Ascending aorta (tissue), 2 donors: ENCODE measurements at regions not wholly inside any gene's neighbourhood (a gene's known extent, or its start where the extent isn't known, plus 50 kb on each side); places are given as distances from the start of the nearest gene placed in this dataset.
"Not testable (repeated sequence)": the region's sequence is repeated elsewhere in the genome, so short reads cannot be mapped to it uniquely, and the experiment has no call there.

Source experiments
- DNase-seq, 2 donors: peaks; one replicate each; pipeline ENCODE4 v3.0.0-alpha.2; 2019; ENCODE audit warnings: low spot score in 2 of 2
- H3K27ac ChIP-seq, 2 donors: fragments of 200-600 bp; sonication (generic); one replicate each; pipeline ENCODE4 v1.5.1; 2016 to 2017; ENCODE audit warnings: mild to moderate bottlenecking in 1 of 2
- H3K27me3 ChIP-seq: fragments of 200-600 bp; sonication (generic); one replicate; pipeline ENCODE4 v1.5.1; 2017
- H3K36me3 ChIP-seq, 2 donors: fragments of 200-600 bp; sonication (generic); one replicate each; pipeline ENCODE4 v1.5.1; 2016
- H3K4me1 ChIP-seq, 2 donors: fragments of 200-600 bp; sonication (generic); one replicate each; pipeline ENCODE4 v1.5.1; 2016 to 2017; ENCODE audit warnings: mild to moderate bottlenecking in 1 of 2
- H3K4me3 ChIP-seq, 2 donors: fragments of 200-600 bp; sonication (generic); one replicate each; pipeline ENCODE4 v1.5.1; 2016 to 2017; ENCODE audit warnings: mild to moderate bottlenecking in 1 of 2
- H3K9me3 ChIP-seq, 2 donors: fragments of 200-600 bp; sonication (generic); one replicate each; pipeline ENCODE4 v1.5.1; 2016
- CTCF ChIP-seq, 3 experiments: fragments of 200-600 bp in 2 of 3; fragments of 450-650 bp in 1 of 3; sonication (generic) in 2 of 3; IDR thresholded peaks; one replicate each; pipeline ENCODE4 v1.5.1; 2016 to 2019; ENCODE audit warnings: antibody characterized with exemption in 3 of 3, mild to moderate bottlenecking in 1 of 3, moderate library complexity in 1 of 3
- intact Hi-C: fragments of 100-400 bp; cut with DNase I; formaldehyde crosslinking; loops from one replicate; pipeline ENCODE4 v1.15.1; 2023

GRCh38 chr6:141829566-141830360 lies 303.0 kb upstream of the GJE1 start:
- no peak for TF ChIP-seq CTCF (IDR thresholded peaks at IDR 0.05)
- intact Hi-C loops: no loop called here

GRCh38 chr6:141824350-141824749 lies 308.4 kb upstream of the GJE1 start:
- no peak for DNase-seq
- Histone ChIP-seq H3K27ac (no peak overlapping the region), H3K4me3 (no peak overlapping the region), H3K4me1 (no peaks in the 10 kb centered on the region), H3K9me3 (no peaks in the 10 kb centered on the region), H3K27me3 (no peaks in the 10 kb centered on the region), H3K36me3 (no peaks in the 10 kb centered on the region)
- no peak for TF ChIP-seq CTCF (IDR thresholded peaks at IDR 0.05)
- intact Hi-C loops: no loop called here

More at GRCh38 chr6:141829566-141830360, 303.0 kb upstream of the GJE1 start:
- Histone ChIP-seq H3K4me1 (no peaks in the 10 kb centered on the region), H3K36me3 (no peaks in the 10 kb centered on the region), H3K27ac (no peak overlapping the region), H3K9me3 (no peaks in the 10 kb centered on the region), H3K27me3 (no peaks in the 10 kb centered on the region), H3K4me3 (no peak overlapping the region)
- DNase-seq: no peak

GRCh38 chr6:141815039-141815438 lies 317.7 kb upstream of the GJE1 start:
- DNase-seq, H3K9me3 ChIP-seq, H3K36me3 ChIP-seq, H3K27me3 ChIP-seq, H3K4me1 ChIP-seq, intact Hi-C loops, H3K4me3 ChIP-seq, H3K27ac ChIP-seq: not testable (repeated sequence)

- TF ChIP-seq CTCF (IDR thresholded peaks at IDR 0.05): no peak
- DNase-seq: no peak
- intact Hi-C loops: no loop called here
- H3K9me3 ChIP-seq: no peaks in the 10 kb centered on the region
- no peak overlapping the region for H3K27ac ChIP-seq
- no peak overlapping the region for H3K4me3 ChIP-seq
- H3K36me3 ChIP-seq: no peaks in the 10 kb centered on the region
- H3K4me1 ChIP-seq: no peaks in the 10 kb centered on the region
- H3K27me3 ChIP-seq: no peaks in the 10 kb centered on the region
Observed at GRCh38 chr6:141809901-141810300, 322.8 kb upstream of the GJE1 start.

GRCh38 chr6:141808662-141809061 lies 324.1 kb upstream of the GJE1 start:
- no peak for DNase-seq
- no peak for TF ChIP-seq CTCF (IDR thresholded peaks at IDR 0.05)
- H3K9me3 ChIP-seq: no peaks in the 10 kb centered on the region
- H3K27ac ChIP-seq: no peak overlapping the region
- no peaks in the 10 kb centered on the region for H3K27me3 ChIP-seq
- no peaks in the 10 kb centered on the region for H3K36me3 ChIP-seq
- H3K4me1 ChIP-seq: no peaks in the 10 kb centered on the region
- intact Hi-C loops: no loop called here
- H3K4me3 ChIP-seq: no peak overlapping the region

- H3K36me3 ChIP-seq, H3K9me3 ChIP-seq, H3K27ac ChIP-seq, H3K4me1 ChIP-seq, H3K27me3 ChIP-seq, H3K4me3 ChIP-seq, DNase-seq, intact Hi-C loops: not testable (repeated sequence)
Observed at GRCh38 chr6:141800973-141801372, 331.8 kb upstream of the GJE1 start.

- Histone ChIP-seq H3K4me1 (no peaks in the 10 kb centered on the region), H3K36me3 (no peaks in the 10 kb centered on the region), H3K27me3 (no peaks in the 10 kb centered on the region), H3K4me3 (no peak overlapping the region), H3K27ac (no peak overlapping the region), H3K9me3 (no peaks in the 10 kb centered on the region)
- no peak for TF ChIP-seq CTCF (IDR thresholded peaks at IDR 0.05)
- intact Hi-C loops: no loop called here
- DNase-seq: no peak
Observed at GRCh38 chr6:141790921-141791320, 341.8 kb upstream of the GJE1 start.
